IMR-90 (cell line): ENCODE measurements at regions not wholly inside any gene's neighbourhood (a gene's known extent, or its start where the extent isn't known, plus 50 kb on each side); places are given as distances from the start of the nearest gene placed in this dataset.

Experiments used
- ATAC-seq: fragments of 200-7000 bp; cut with Tn5 transposase; 2 replicates; pipeline ENCODE4 v1.9.1; 2020; ENCODE audit warnings: low read depth, mild to moderate bottlenecking, moderate library complexity
- BruUV-seq: library from RNA; stranded (reverse); fragments of 400-500 nt; replicated peaks from 2 replicates; lab custom pipeline; 2021; lab: Mats Ljungman, UMichigan
- CTCF ChIA-PET: fragments of 300-600 bp; formaldehyde crosslinking; extraction: SDS; loops from one replicate; lab custom pipeline; 2021; ENCODE audit warnings: antibody characterized with exemption; lab: Yijun Ruan, JAX
- POLR2A ChIA-PET: fragments of 300-600 bp; sonication (Branson Sonifier 250); formaldehyde crosslinking; loops from one replicate; lab custom pipeline; 2022; ENCODE audit warnings: antibody characterized with exemption; ENCODE audit not compliant: unreplicated experiment; lab: Charles Lee
- DNase-seq: peaks from one replicate; pipeline ENCODE4 v3.0.0; 2013
- H2AFZ ChIP-seq: replicated peaks from 2 replicates; pipeline ENCODE3; 2013; ENCODE audit warnings: low read length, mild to moderate bottlenecking; ENCODE audit not compliant: poor library complexity
- H2AK5ac ChIP-seq: 2 replicates; pipeline ENCODE4 v1.6.1; 2013; ENCODE audit warnings: low read depth, low read length, inconsistent platforms
- H2AK9ac ChIP-seq: replicated peaks from 2 replicates; pipeline ENCODE3; 2013; ENCODE audit warnings: mild to moderate bottlenecking, low read depth, low read length, moderate library complexity; ENCODE audit not compliant: poor library complexity
- H2BK120ac ChIP-seq: 2 replicates; pipeline ENCODE4 v1.6.1; 2013; ENCODE audit warnings: low read depth, low read length, inconsistent platforms
- H2BK15ac ChIP-seq: 3 replicates; pipeline ENCODE4 v1.6.1; 2013; ENCODE audit warnings: low read depth, low read length, inconsistent platforms
- H2BK20ac ChIP-seq: 2 replicates; pipeline ENCODE4 v1.6.1; 2013; ENCODE audit warnings: low read depth, mild to moderate bottlenecking, inconsistent platforms, low read length, moderate library complexity
- H2BK5ac ChIP-seq: 2 replicates; pipeline ENCODE4 v1.6.1; 2013; ENCODE audit warnings: mild to moderate bottlenecking, low read depth, low read length, inconsistent platforms; ENCODE audit not compliant: poor library complexity, severe bottlenecking
- H3K14ac ChIP-seq: replicated peaks from 2 replicates; pipeline ENCODE4 v1.6.1; 2013; ENCODE audit warnings: low read depth, low read length, inconsistent platforms
- H3K18ac ChIP-seq: 2 replicates; pipeline ENCODE4 v1.6.1; 2013; ENCODE audit warnings: low read depth, low read length, control low read depth
- H3K23ac ChIP-seq: 2 replicates; pipeline ENCODE4 v1.6.1; 2013; ENCODE audit warnings: low read depth, low read length, inconsistent platforms
- H3K27ac ChIP-seq: 2 replicates; pipeline ENCODE4 v1.5.1; 2013; ENCODE audit warnings: mild to moderate bottlenecking, control low read depth, low read length; ENCODE audit not compliant: insufficient read depth
- H3K27me3 ChIP-seq: 2 replicates; pipeline ENCODE4 v1.6.1; 2013; ENCODE audit warnings: low read length; ENCODE audit not compliant: control insufficient read depth, insufficient read depth
- H3K36me3 ChIP-seq: 2 replicates; pipeline ENCODE4 v1.6.1; 2013; ENCODE audit warnings: low read length, mixed read lengths; ENCODE audit not compliant: control insufficient read depth, insufficient read depth
- H3K4ac ChIP-seq: 2 replicates; pipeline ENCODE4 v1.6.1; 2013; ENCODE audit warnings: low read depth, low read length, inconsistent platforms
- H3K4me1 ChIP-seq: 2 replicates; pipeline ENCODE4 v1.6.1; 2013; ENCODE audit warnings: low read length, mixed read lengths; ENCODE audit not compliant: control insufficient read depth, insufficient read depth
- H3K4me2 ChIP-seq: 2 replicates; pipeline ENCODE4 v1.6.1; 2013; ENCODE audit warnings: low read depth, mild to moderate bottlenecking, control low read depth, low read length, moderate library complexity
- H3K4me3 ChIP-seq: 2 replicates; pipeline ENCODE4 v1.5.1; 2013; ENCODE audit warnings: low read depth, mild to moderate bottlenecking, control low read depth, low read length, moderate library complexity; ENCODE audit not compliant: insufficient read depth
- H3K56ac ChIP-seq: 2 replicates; pipeline ENCODE4 v1.6.1; 2013; ENCODE audit warnings: low read length, inconsistent platforms; ENCODE audit not compliant: insufficient read depth; ENCODE audit errors: extremely low read depth
- H3K79me1 ChIP-seq, 2 experiments: 2 replicates each; pipeline ENCODE4 v1.6.1; 2013; ENCODE audit warnings: low read length in 2 of 2, inconsistent platforms in 1 of 2, low read depth in 1 of 2
- H3K9ac ChIP-seq: 2 replicates; pipeline ENCODE4 v1.6.1; 2013; ENCODE audit warnings: low read depth, low read length, control low read depth
- H3K9me1 ChIP-seq: 2 replicates; pipeline ENCODE4 v1.6.1; 2013; ENCODE audit warnings: low read length, inconsistent platforms; ENCODE audit not compliant: insufficient read depth
- H3K9me3 ChIP-seq: 2 replicates; pipeline ENCODE4 v1.6.1; 2013; ENCODE audit warnings: low read length; ENCODE audit not compliant: control insufficient read depth, insufficient read depth
- H4K20me1 ChIP-seq: 2 replicates; pipeline ENCODE4 v1.6.1; 2013; ENCODE audit warnings: low read length, inconsistent platforms; ENCODE audit not compliant: insufficient read depth
- H4K5ac ChIP-seq: 2 replicates; pipeline ENCODE4 v1.6.1; 2013; ENCODE audit warnings: mild to moderate bottlenecking, low read depth, low read length, control low read depth
- H4K8ac ChIP-seq, 2 experiments: 2 replicates each; pipeline ENCODE4 v1.6.1; 2013; ENCODE audit warnings: low read depth in 2 of 2, low read length in 2 of 2, control low read depth in 1 of 2, inconsistent platforms in 1 of 2
- H4K91ac ChIP-seq: 2 replicates; pipeline ENCODE4 v1.6.1; 2013; ENCODE audit warnings: low read depth, low read length, inconsistent platforms; ENCODE audit not compliant: insufficient read depth
- CEBPB ChIP-seq: IDR thresholded peaks from 2 replicates; pipeline ENCODE4 v1.6.1; 2012; ENCODE audit warnings: low read depth, low read length, improper control_type of control experiment
- CTCF ChIP-seq: conservative IDR thresholded peaks from 2 replicates; pipeline ENCODE4 v1.5.1; 2012; ENCODE audit warnings: mild to moderate bottlenecking, low read depth, low read length, improper control_type of control experiment
- MAFK ChIP-seq: IDR thresholded peaks from 2 replicates; pipeline ENCODE4 v1.6.1; 2012; ENCODE audit warnings: low read depth, low read length, improper control_type of control experiment
- NFE2L2 ChIP-seq: fragments of 150-350 bp; IDR thresholded peaks from 2 replicates; pipeline ENCODE4 v1.6.1; 2016; ENCODE audit warnings: low read depth, mild to moderate bottlenecking, low read length
- POLR2A ChIP-seq: IDR thresholded peaks from 2 replicates; pipeline ENCODE4 v1.6.1; 2012; ENCODE audit warnings: mild to moderate bottlenecking, low read depth, low read length
- RAD21 ChIP-seq: IDR thresholded peaks from 2 replicates; pipeline ENCODE4 v1.6.1; 2012; ENCODE audit warnings: low read length, improper control_type of control experiment
- RFX5 ChIP-seq: IDR thresholded peaks from 2 replicates; pipeline ENCODE4 v1.8.0; 2012; ENCODE audit warnings: low read depth, mild to moderate bottlenecking, low read length, moderate library complexity
- dilution Hi-C: fragments of 300-500 bp; cut with HindIII; formaldehyde crosslinking; loops from one replicate; pipeline ENCODE4 v1.14.3; 2018; ENCODE audit warnings: low sequenced_read_pairs; ENCODE audit not compliant: unreplicated experiment
- in situ Hi-C: fragments of 300-500 bp; cut with MboI; formaldehyde crosslinking; loops from 3 replicates; pipeline ENCODE4 v1.14.3; 2019; ENCODE audit warnings: low sequenced_read_pairs, inconsistent platforms, mixed read lengths
- intact Hi-C: fragments of 100-400 bp; cut with micrococcal nuclease; formaldehyde crosslinking; loops from 2 replicates; pipeline ENCODE4 v1.10.0; 2022
- TF ChIP-seq, protein P1 (sequence below): fragments of 150-350 bp; IDR thresholded peaks from 2 replicates; pipeline ENCODE4 v1.6.1; 2017; ENCODE audit warnings: mild to moderate bottlenecking, antibody characterized with exemption, low read length, low read depth
- TF ChIP-seq, protein P2 (sequence below): fragments of 150-350 bp; IDR thresholded peaks from 2 replicates; pipeline ENCODE4 v1.6.1; 2016; ENCODE audit warnings: low read depth, mild to moderate bottlenecking, low read length, moderate library complexity, borderline replicate concordance

- no peaks in the 10 kb centered on the region for H3K79me1 ChIP-seq
- H3K18ac ChIP-seq, result no peak overlapping the region
- H4K91ac ChIP-seq, result no peak overlapping the region
- H3K4ac ChIP-seq, result no peak overlapping the region
- no peak overlapping the region for H3K14ac ChIP-seq
- no peak overlapping the region for H3K4me2 ChIP-seq
- no peak overlapping the region for H3K9ac ChIP-seq
- in situ Hi-C loops (no loop called here), intact Hi-C loops (no loop called here), dilution Hi-C loops (no loop called here)
- no TSS peak for BruUV-seq
- TF ChIP-seq, protein P1, sequence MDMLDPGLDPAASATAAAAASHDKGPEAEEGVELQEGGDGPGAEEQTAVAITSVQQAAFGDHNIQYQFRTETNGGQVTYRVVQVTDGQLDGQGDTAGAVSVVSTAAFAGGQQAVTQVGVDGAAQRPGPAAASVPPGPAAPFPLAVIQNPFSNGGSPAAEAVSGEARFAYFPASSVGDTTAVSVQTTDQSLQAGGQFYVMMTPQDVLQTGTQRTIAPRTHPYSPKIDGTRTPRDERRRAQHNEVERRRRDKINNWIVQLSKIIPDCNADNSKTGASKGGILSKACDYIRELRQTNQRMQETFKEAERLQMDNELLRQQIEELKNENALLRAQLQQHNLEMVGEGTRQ, result no peak
- TF ChIP-seq RFX5 (no peak), RAD21 (no peak), MAFK (no peak), CTCF (no peak), NFE2L2 (no peak), POLR2A (no peak), CEBPB (no peak)
- TF ChIP-seq, protein P2, sequence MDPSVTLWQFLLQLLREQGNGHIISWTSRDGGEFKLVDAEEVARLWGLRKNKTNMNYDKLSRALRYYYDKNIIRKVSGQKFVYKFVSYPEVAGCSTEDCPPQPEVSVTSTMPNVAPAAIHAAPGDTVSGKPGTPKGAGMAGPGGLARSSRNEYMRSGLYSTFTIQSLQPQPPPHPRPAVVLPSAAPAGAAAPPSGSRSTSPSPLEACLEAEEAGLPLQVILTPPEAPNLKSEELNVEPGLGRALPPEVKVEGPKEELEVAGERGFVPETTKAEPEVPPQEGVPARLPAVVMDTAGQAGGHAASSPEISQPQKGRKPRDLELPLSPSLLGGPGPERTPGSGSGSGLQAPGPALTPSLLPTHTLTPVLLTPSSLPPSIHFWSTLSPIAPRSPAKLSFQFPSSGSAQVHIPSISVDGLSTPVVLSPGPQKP, result no peak
- H4K8ac ChIP-seq, result no peak overlapping the region
- no peak overlapping the region for H2AK9ac ChIP-seq
- H2BK15ac ChIP-seq, result no peak overlapping the region
- no peaks in the 10 kb centered on the region for H3K27me3 ChIP-seq
- no peaks in the 10 kb centered on the region; the same call in 1 of the 2 replicates for H3K9me3 ChIP-seq
- no peaks in the 10 kb centered on the region for H3K36me3 ChIP-seq
- no peak overlapping the region for H2BK120ac ChIP-seq
- no peak overlapping the region for H2AK5ac ChIP-seq
- H3K27ac ChIP-seq, result no peak overlapping the region
- no peaks in the 10 kb centered on the region for H3K4me1 ChIP-seq
- no peaks in the 10 kb centered on the region for H4K20me1 ChIP-seq
- H2BK20ac ChIP-seq, result no peak overlapping the region
- H3K4me3 ChIP-seq, result no peak overlapping the region
- H2BK5ac ChIP-seq, result no peak overlapping the region
- DNase-seq (no peak), ATAC-seq (no peak)
- no peaks in the 10 kb centered on the region for H3K9me1 ChIP-seq
- no peak overlapping the region for H4K5ac ChIP-seq
- ChIA-PET CTCF (no interaction called here), POLR2A (no interaction called here)
- no peak overlapping the region for H3K23ac ChIP-seq
- H3K56ac ChIP-seq, result no peak overlapping the region
- no peak overlapping the region for H2AFZ ChIP-seq
These were observed 52.8 kb upstream of the CITED2 start for GRCh38 chr6:139427199-139427598.
